Fibroblast of villous mesenchyme (primary cell): ENCODE measurements at regions not wholly inside any gene's neighbourhood (a gene's known extent, or its start where the extent isn't known, plus 50 kb on each side); places are given as distances from the start of the nearest gene placed in this dataset.

Source experiments
- DNase-seq: peaks from one replicate; pipeline ENCODE4 v3.0.0-alpha.2; 2010; ENCODE audit warnings: low read depth
- H3K4me3 ChIP-seq: 2 replicates; pipeline ENCODE4 v1.5.1; 2011; ENCODE audit warnings: low read depth, mild to moderate bottlenecking, low read length
- TF ChIP-seq, protein P1 (sequence below): IDR thresholded peaks from 2 replicates; pipeline ENCODE4 v1.5.1; 2012; ENCODE audit warnings: low read depth, mild to moderate bottlenecking, low read length; ENCODE audit not compliant: insufficient read depth

DNA sequence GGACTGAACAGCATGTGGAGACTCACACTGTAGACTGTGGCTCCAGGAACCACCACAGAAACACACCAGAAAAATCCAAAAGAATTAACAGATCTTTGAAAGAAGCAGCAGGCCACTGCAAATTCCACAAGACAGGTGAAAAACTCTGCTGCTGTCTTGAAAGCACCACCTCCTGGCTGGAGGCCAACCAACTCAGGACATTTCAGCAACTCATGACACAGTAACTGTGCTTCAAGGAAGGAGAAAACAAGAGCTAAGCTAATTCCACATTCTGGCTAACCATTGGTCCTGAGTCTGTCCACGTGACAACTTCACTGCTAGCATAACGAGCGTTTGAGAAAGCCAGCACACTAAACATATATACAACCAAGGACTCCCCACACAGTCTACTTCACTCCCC is 625.1 kb downstream of the PRELID2 start:
- DNase-seq, result no peak
- H3K4me3 ChIP-seq, result no peak overlapping the region
- TF ChIP-seq, protein P1, sequence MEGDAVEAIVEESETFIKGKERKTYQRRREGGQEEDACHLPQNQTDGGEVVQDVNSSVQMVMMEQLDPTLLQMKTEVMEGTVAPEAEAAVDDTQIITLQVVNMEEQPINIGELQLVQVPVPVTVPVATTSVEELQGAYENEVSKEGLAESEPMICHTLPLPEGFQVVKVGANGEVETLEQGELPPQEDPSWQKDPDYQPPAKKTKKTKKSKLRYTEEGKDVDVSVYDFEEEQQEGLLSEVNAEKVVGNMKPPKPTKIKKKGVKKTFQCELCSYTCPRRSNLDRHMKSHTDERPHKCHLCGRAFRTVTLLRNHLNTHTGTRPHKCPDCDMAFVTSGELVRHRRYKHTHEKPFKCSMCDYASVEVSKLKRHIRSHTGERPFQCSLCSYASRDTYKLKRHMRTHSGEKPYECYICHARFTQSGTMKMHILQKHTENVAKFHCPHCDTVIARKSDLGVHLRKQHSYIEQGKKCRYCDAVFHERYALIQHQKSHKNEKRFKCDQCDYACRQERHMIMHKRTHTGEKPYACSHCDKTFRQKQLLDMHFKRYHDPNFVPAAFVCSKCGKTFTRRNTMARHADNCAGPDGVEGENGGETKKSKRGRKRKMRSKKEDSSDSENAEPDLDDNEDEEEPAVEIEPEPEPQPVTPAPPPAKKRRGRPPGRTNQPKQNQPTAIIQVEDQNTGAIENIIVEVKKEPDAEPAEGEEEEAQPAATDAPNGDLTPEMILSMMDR, result no peak

DNA sequence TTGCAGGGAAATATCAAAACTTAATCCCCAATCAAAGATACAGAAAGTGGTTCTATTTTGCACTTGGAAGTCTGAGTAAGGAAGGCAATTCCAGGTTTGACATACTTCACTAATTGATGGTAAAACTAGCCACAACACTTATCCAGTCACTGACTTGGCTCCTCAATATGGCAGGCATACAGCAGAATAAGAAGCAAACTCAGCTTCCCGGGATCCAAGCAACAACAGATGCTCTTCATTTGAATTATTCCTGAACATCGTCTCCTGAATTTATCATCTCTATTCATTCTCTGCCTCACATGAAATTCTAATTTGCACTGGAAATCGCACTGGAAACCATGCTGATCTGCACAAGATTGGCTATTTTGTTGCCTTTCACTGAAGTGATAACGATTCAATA is 629.6 kb downstream of the PRELID2 start:
- no peak for DNase-seq
- TF ChIP-seq, protein P1, result no peak
- no peak overlapping the region for H3K4me3 ChIP-seq

DNA sequence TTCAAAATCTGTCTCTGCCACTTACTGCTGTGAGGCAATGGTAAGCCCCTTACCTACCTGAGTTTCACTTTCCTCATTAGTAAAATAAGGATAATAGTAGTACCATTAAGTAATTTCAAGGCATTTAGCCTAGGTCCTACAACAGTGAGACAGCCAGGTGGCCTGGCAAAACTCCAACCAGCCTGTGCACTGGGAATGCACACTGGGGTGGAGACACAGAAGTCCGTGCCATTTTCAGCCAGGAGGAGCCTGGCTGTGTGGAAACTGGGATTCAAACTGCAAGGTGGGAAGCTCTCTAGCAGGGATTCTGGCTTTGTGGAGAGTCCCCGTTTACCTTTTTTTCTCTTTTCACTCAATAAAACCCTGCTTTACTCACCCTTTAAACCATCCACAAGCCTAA is 630.4 kb downstream of the PRELID2 start:
- DNase-seq, result no peak
- TF ChIP-seq, protein P1, result no peak
- no peak overlapping the region for H3K4me3 ChIP-seq

DNA sequence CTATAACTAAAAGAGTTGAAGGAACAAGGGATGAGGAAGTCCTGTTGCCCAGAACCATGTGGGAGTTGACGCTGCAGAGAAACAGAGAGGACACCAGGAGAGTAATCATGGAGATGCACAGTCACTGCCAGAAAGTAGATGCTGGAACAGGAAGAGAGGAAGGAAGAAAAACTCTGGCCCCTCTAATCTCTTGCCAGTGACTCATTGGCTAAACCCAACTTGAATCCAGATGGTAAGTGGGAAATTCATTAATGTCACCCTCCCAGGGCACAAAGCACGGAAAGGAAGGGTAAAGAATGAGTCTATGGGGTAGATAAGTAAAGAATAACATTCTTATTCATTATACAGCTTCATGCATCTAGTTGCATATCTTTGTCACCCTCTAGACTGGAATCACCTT is 631.9 kb downstream of the PRELID2 start:
- TF ChIP-seq, protein P1, result no peak
- no peak overlapping the region for H3K4me3 ChIP-seq
- DNase-seq, result no peak

DNA sequence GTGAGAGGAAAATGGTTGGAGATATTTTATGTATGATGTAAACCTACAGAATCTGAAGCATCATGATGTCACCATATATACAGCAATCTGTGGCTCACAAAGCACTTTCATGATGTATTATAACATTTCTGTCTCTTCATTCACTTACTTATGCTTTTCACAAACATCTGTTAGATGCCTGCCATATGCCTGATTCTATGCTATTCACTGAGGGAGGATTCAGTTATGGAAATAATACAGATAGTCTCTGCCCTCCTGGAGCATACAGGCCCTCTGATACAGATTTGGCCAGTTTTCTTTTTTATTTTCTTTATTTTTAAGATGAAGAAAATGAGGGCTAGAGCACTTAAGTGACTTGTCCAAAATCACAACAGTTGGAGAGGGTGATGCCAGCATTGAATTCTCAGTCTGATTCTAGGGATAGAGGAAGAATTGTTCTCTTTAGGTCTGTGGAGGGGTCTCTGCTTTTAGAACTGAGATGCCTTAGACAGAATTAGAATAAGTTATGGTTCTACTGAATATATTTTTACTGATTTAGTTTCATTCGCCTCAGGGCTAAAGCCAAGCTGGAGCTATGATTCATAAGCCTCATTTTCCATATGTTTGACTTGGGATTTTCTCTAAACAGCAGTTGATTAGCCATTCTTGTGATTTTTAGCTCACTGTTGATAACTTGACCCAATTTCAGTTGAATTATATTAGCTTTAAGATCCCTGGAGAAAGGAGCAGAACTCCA is 636.4 kb downstream of the PRELID2 start:
- DNase-seq, result no peak
- no peak overlapping the region for H3K4me3 ChIP-seq
- TF ChIP-seq, protein P1, result no peak

DNA sequence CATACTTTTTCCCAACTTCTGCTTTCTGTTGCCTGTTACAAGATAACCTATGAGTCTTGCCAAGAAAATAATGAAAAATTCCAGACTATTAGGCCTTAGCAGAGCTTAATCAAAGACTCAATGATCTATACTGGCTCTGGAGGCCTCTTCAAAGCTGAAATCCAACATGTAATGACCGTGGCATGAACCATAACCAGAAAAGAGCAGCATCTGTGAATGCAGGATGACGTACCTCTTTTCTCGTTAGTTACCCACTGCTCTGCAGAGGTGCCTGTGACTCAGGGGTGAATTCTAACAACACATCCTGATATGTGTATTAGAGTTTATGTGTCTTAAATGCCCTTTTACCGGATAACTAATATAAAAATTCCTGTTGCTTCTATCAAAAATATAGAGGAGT is 645.4 kb downstream of the PRELID2 start:
- H3K4me3 ChIP-seq, result no peak overlapping the region
- TF ChIP-seq, protein P1, result no peak
- no peak for DNase-seq

DNA sequence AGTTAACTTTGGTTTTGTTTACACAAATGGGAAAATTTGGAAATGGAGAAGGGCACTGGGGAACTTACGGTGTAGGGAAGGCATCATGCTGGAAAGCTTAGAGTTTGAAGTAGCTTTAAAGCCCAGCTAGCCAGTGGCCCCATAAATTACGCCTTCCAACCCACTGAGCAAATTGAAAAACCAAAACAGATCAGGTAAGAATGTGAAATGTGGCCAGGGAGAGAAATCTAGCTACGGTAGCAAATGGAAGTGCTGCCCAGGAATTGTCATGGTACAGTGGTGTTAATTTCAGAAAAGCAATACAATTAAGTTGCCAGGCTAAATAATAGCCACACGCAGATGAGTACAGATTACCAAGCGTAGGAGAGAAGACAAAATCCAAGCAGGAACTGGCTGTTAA is 654.8 kb downstream of the PRELID2 start:
- no peak overlapping the region for H3K4me3 ChIP-seq
- no peak for DNase-seq
- TF ChIP-seq, protein P1, result no peak
